ENCODE measurements at regions not wholly inside any gene's neighbourhood (a gene's known extent, or its start where the extent isn't known, plus 50 kb on each side); places are given as distances from the start of the nearest gene placed in this dataset.

DNA sequence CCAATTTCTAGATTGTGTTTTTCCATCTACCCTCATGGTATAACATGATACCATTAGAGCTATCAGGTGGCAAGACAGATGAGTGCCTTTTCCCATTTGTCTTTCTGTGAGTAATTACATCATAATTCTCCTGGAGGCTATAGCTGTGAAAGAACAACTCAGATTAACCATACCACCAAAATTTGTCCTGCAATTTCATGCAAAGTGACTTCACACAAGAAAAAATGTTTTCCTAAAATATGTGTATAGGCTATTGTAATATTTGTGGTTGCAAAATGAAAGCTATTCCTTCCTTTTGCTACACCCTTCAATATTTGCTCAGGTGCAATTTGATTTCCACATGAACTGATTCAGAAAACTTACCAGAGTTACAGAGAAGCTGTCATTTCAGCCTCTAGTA, 547.7 kb upstream of the ID4 start:
- H3K4me3 ChIP-seq (ENCODE audit: low read depth, low read length): no peak overlapping the region
- in situ Hi-C loops (cut with HindIII; ENCODE audit: low sequenced_read_pairs): no loop called here
- no peak for DNase-seq (ENCODE audit: low read depth, low spot score)
- TF ChIP-seq, protein P1, sequence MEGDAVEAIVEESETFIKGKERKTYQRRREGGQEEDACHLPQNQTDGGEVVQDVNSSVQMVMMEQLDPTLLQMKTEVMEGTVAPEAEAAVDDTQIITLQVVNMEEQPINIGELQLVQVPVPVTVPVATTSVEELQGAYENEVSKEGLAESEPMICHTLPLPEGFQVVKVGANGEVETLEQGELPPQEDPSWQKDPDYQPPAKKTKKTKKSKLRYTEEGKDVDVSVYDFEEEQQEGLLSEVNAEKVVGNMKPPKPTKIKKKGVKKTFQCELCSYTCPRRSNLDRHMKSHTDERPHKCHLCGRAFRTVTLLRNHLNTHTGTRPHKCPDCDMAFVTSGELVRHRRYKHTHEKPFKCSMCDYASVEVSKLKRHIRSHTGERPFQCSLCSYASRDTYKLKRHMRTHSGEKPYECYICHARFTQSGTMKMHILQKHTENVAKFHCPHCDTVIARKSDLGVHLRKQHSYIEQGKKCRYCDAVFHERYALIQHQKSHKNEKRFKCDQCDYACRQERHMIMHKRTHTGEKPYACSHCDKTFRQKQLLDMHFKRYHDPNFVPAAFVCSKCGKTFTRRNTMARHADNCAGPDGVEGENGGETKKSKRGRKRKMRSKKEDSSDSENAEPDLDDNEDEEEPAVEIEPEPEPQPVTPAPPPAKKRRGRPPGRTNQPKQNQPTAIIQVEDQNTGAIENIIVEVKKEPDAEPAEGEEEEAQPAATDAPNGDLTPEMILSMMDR (IDR thresholded peaks at IDR 0.05; ENCODE audit: low read depth, low read length): no peak

- H3K4me3 ChIP-seq (ENCODE audit: low read depth, low read length): no peak overlapping the region
- in situ Hi-C loops (cut with HindIII; ENCODE audit: low sequenced_read_pairs): no loop called here
- DNase-seq (ENCODE audit: low read depth, low spot score): no peak
- TF ChIP-seq, protein P1 (IDR thresholded peaks at IDR 0.05; ENCODE audit: low read depth, low read length): no peak
Measured at GRCh38 chr6:19297880-19298279, 539.3 kb upstream of the ID4 start.

GRCh38 chr6:19298421-19298820, 538.7 kb upstream of the ID4 start:
- TF ChIP-seq, protein P1 (IDR thresholded peaks at IDR 0.05; ENCODE audit: low read depth, low read length): no peak
- in situ Hi-C loops (cut with HindIII; ENCODE audit: low sequenced_read_pairs): no loop called here
- no peak overlapping the region for H3K4me3 ChIP-seq (ENCODE audit: low read depth, low read length)
- DNase-seq (ENCODE audit: low read depth, low spot score): no peak

DNA sequence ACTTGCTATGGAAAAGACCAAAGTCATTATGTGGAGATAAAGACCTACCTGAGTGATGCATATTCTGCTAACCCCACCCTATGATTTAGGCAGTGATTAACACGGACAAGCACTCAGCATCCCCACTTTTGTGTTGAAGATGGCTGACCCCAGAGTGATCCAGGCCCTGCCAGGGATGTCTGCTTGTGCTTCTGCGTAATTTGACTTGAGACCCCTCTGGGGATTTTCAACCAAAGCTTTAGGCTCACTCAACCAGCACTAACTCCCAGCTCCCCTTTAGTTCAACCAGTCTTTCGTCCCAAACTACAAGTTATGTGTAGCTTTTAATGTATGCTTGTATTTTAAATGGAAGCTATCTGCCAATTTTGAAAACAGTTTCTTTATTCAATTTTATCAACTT, 538.0 kb upstream of the ID4 start:
- no peak overlapping the region for H3K4me3 ChIP-seq (ENCODE audit: low read depth, low read length)
- no peak for DNase-seq (ENCODE audit: low read depth, low spot score)
- in situ Hi-C loops (cut with HindIII; ENCODE audit: low sequenced_read_pairs): no loop called here
- TF ChIP-seq, protein P1 (IDR thresholded peaks at IDR 0.05; ENCODE audit: low read depth, low read length): no peak

GRCh38 chr6:19301980-19302379, 535.2 kb upstream of the ID4 start:
- TF ChIP-seq, protein P1 (IDR thresholded peaks at IDR 0.05; ENCODE audit: low read depth, low read length): no peak
- H3K4me3 ChIP-seq (ENCODE audit: low read depth, low read length): no peak overlapping the region
- in situ Hi-C loops (cut with HindIII; ENCODE audit: low sequenced_read_pairs): no loop called here
- DNase-seq (ENCODE audit: low read depth, low spot score): peak; percentile 58

DNA sequence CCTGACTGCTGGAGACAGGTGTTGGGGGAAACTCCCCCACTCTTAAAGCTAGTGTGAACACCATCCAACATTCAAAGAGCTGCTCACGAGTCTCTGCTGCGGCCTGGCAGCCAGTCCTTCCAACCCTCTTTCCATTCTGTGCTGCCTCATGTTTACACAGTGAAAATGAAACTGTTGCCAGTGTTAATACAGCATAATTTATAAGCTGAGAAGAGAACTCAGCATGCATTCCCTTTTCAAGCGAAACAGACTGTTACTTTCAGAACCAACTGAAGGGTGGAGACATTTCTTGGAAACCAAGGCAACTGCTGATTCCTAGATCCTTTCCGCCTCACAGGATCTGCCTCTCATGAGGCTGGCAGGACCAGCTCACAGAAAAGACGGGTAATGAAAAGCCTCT, 533.8 kb upstream of the ID4 start:
- peak; percentile 48 for DNase-seq (ENCODE audit: low read depth, low spot score)
- in situ Hi-C loops (cut with HindIII; ENCODE audit: low sequenced_read_pairs): no loop called here
- TF ChIP-seq, protein P1 (IDR thresholded peaks at IDR 0.05; ENCODE audit: low read depth, low read length): no peak
- H3K4me3 ChIP-seq (ENCODE audit: low read depth, low read length): no peak overlapping the region

- H3K4me3 ChIP-seq (ENCODE audit: low read depth, low read length): no peak overlapping the region
- no peak for DNase-seq (ENCODE audit: low read depth, low spot score)
- TF ChIP-seq, protein P1 (IDR thresholded peaks at IDR 0.05; ENCODE audit: low read depth, low read length): no peak
- in situ Hi-C loops (cut with HindIII; ENCODE audit: low sequenced_read_pairs): no loop called here
Measured at GRCh38 chr6:19309661-19310060, 527.5 kb upstream of the ID4 start.

All from astrocyte of the spinal cord (primary cell).